ENCODE measurements at regions not wholly inside any gene's neighbourhood (a gene's known extent, or its start where the extent isn't known, plus 50 kb on each side); places are given as distances from the start of the nearest gene placed in this dataset.

DNA sequence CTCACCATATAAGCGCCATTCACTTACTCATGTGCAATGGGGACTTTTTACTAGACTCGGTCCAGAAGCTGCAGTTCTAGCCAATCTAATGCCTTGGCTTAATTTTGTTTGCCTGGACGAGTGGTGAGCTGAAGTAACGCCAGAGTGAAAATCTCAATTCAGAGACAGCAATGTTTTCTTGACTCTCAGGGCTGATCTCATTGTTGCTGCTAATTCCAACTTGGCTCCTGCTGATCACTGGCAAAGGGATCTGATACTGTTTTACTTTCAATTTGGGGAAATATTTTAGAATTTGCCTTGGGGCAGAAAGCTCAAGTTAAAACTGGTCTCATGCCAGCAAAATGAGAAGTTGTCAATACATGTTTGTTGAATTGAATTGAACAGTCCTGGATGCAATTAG, 906.6 kb upstream of the CDH2 start:
- TF ChIP-seq, protein P1, sequence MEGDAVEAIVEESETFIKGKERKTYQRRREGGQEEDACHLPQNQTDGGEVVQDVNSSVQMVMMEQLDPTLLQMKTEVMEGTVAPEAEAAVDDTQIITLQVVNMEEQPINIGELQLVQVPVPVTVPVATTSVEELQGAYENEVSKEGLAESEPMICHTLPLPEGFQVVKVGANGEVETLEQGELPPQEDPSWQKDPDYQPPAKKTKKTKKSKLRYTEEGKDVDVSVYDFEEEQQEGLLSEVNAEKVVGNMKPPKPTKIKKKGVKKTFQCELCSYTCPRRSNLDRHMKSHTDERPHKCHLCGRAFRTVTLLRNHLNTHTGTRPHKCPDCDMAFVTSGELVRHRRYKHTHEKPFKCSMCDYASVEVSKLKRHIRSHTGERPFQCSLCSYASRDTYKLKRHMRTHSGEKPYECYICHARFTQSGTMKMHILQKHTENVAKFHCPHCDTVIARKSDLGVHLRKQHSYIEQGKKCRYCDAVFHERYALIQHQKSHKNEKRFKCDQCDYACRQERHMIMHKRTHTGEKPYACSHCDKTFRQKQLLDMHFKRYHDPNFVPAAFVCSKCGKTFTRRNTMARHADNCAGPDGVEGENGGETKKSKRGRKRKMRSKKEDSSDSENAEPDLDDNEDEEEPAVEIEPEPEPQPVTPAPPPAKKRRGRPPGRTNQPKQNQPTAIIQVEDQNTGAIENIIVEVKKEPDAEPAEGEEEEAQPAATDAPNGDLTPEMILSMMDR (IDR thresholded peaks at IDR 0.05; ENCODE audit: control extremely low read depth, extremely low read depth), result no peak
- Histone ChIP-seq H3K4me1 (ENCODE audit: control insufficient read depth in 5 of 5, insufficient read depth in 5 of 5, low read length in 5 of 5) (no peaks in the 10 kb centered on the region), H3K9ac (ENCODE audit: insufficient read depth in 1 of 2, low read length in 2 of 2) (no peak overlapping the region), H3K27ac (ENCODE audit: low read depth in 1 of 2, low read length in 1 of 2) (no peak overlapping the region), H3K9me3 (ENCODE audit: control insufficient read depth in 4 of 4, insufficient read depth in 3 of 4, low read length in 3 of 4) (no peaks in the 10 kb centered on the region), H3K4me3 (no peak overlapping the region), H3K27me3 (ENCODE audit: control insufficient read depth in 3 of 3, insufficient read depth in 3 of 3, low read length in 2 of 3) (no peaks in the 10 kb centered on the region), H3K36me3 (ENCODE audit: control insufficient read depth in 4 of 4, insufficient read depth in 4 of 4, low read length in 4 of 4) (no peaks in the 10 kb centered on the region)
- WGBS, 2 donors, result 76 to 86% methylated on average over 4 of the region's 4 CpGs
- DNase-seq, result no peak
- no peak for ATAC-seq (ENCODE audit: insufficient read depth, low FRiP score)

DNA sequence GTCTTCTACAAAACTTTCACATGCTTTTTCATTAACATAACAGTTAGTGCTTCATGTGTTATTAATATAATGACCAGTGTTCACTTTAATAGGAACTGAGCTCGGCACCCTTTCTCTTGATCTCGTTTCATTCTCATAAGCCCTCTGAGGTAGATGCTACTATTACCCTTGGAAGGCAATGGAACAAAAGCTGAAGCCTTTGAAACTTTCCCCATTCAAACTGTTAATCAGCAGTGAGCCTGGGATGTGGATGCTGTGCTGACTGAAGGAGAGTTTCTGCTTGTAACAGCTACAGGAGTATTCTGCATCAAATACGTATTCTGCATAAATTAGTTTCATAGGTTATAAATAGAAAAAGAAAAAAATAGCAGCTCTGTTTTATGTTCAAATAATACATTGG, 904.0 kb upstream of the CDH2 start:
- Histone ChIP-seq H3K27ac (ENCODE audit: low read depth in 1 of 2, low read length in 1 of 2) (no peak overlapping the region), H3K4me1 (ENCODE audit: control insufficient read depth in 5 of 5, insufficient read depth in 5 of 5, low read length in 5 of 5) (peaks cover 0 to 5% (median 0%) of the 10 kb centered on the region in 5 donors), H3K36me3 (ENCODE audit: control insufficient read depth in 4 of 4, insufficient read depth in 4 of 4, low read length in 4 of 4) (no peaks in the 10 kb centered on the region), H3K4me3 (no peak overlapping the region), H3K27me3 (ENCODE audit: control insufficient read depth in 3 of 3, insufficient read depth in 3 of 3, low read length in 2 of 3) (no peaks in the 10 kb centered on the region), H3K9me3 (ENCODE audit: control insufficient read depth in 4 of 4, insufficient read depth in 3 of 4, low read length in 3 of 4) (no peaks in the 10 kb centered on the region), H3K9ac (ENCODE audit: insufficient read depth in 1 of 2, low read length in 2 of 2) (no peak overlapping the region)
- DNase-seq (no peak), ATAC-seq (ENCODE audit: insufficient read depth, low FRiP score) (no peak)
- TF ChIP-seq, protein P1 (IDR thresholded peaks at IDR 0.05; ENCODE audit: control extremely low read depth, extremely low read depth), result no peak
- 80 to 85% methylated on average over 3 of the region's 3 CpGs for WGBS, 2 donors

DNA sequence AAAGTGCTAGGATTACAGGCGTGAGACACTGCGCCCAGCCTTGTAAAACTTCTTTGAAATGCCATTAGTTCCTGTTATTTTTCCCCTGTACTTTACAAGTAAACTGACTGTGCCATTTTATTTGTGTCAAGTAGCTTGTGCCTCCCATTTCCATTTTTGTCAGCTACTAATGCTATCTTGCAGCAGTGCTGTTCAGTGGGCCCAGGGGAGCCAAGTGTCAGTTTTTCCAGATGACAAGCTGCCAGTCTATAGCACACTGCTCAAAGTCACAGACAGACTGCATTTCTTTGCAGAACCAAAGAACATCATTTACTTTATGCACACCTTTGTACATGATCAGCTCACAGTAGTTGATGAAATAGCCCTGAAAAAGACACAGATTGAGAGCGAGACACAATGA, 901.3 kb upstream of the CDH2 start:
- Histone ChIP-seq H3K27ac (ENCODE audit: low read depth in 1 of 2, low read length in 1 of 2) (no peak overlapping the region), H3K27me3 (ENCODE audit: control insufficient read depth in 3 of 3, insufficient read depth in 3 of 3, low read length in 2 of 3) (no peaks in the 10 kb centered on the region), H3K4me1 (ENCODE audit: control insufficient read depth in 5 of 5, insufficient read depth in 5 of 5, low read length in 5 of 5) (peaks cover 0 to 5% (median 0%) of the 10 kb centered on the region in 5 donors), H3K9ac (ENCODE audit: insufficient read depth in 1 of 2, low read length in 2 of 2) (no peak overlapping the region), H3K9me3 (ENCODE audit: control insufficient read depth in 4 of 4, insufficient read depth in 3 of 4, low read length in 3 of 4) (no peaks in the 10 kb centered on the region), H3K4me3 (no peak overlapping the region), H3K36me3 (ENCODE audit: control insufficient read depth in 4 of 4, insufficient read depth in 4 of 4, low read length in 4 of 4) (no peaks in the 10 kb centered on the region)
- ATAC-seq (ENCODE audit: insufficient read depth, low FRiP score) (no peak), DNase-seq (peak in 2 of 3 donors; percentile 11 to 12)
- TF ChIP-seq, protein P1 (IDR thresholded peaks at IDR 0.05; ENCODE audit: control extremely low read depth, extremely low read depth), result no peak
- 76 to 90% methylated on average over 3 of the region's 3 CpGs for WGBS, 2 donors

DNA sequence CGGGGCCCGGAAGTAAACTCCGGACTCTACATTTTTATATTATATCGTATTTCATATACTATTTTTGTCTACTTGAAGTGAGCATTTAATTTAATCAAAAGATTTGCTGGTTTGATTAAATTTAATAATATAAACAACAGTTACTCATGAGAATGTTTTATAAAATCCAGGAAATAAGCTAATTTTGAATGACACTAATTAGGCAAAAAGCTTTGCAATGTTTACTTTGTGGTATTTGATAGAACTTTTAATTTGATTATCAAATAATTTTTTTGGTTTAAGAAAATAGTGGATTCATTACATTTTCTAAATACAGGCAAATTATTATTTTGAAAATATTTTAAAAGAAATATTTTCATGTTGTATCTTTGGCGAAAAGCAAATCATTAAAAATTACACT, 900.4 kb upstream of the CDH2 start:
- Histone ChIP-seq H3K4me3 (no peak overlapping the region), H3K9me3 (ENCODE audit: control insufficient read depth in 4 of 4, insufficient read depth in 3 of 4, low read length in 3 of 4) (no peaks in the 10 kb centered on the region), H3K27me3 (ENCODE audit: control insufficient read depth in 3 of 3, insufficient read depth in 3 of 3, low read length in 2 of 3) (no peaks in the 10 kb centered on the region), H3K4me1 (ENCODE audit: control insufficient read depth in 5 of 5, insufficient read depth in 5 of 5, low read length in 5 of 5) (peaks cover 0 to 5% (median 0%) of the 10 kb centered on the region in 5 donors), H3K36me3 (ENCODE audit: control insufficient read depth in 4 of 4, insufficient read depth in 4 of 4, low read length in 4 of 4) (no peaks in the 10 kb centered on the region), H3K27ac (ENCODE audit: low read depth in 1 of 2, low read length in 1 of 2) (no peak overlapping the region), H3K9ac (ENCODE audit: insufficient read depth in 1 of 2, low read length in 2 of 2) (no peak overlapping the region)
- WGBS, 2 donors, result 86 to 90% methylated on average over 5 of the region's 5 CpGs
- DNase-seq (no peak), ATAC-seq (ENCODE audit: insufficient read depth, low FRiP score) (no peak)
- TF ChIP-seq, protein P1 (IDR thresholded peaks at IDR 0.05; ENCODE audit: control extremely low read depth, extremely low read depth), result no peak

Measured in lung (tissue), 11 donors.